ENCODE measurements at regions not wholly inside any gene's neighbourhood (a gene's known extent, or its start where the extent isn't known, plus 50 kb on each side); places are given as distances from the start of the nearest gene placed in this dataset.

DNA sequence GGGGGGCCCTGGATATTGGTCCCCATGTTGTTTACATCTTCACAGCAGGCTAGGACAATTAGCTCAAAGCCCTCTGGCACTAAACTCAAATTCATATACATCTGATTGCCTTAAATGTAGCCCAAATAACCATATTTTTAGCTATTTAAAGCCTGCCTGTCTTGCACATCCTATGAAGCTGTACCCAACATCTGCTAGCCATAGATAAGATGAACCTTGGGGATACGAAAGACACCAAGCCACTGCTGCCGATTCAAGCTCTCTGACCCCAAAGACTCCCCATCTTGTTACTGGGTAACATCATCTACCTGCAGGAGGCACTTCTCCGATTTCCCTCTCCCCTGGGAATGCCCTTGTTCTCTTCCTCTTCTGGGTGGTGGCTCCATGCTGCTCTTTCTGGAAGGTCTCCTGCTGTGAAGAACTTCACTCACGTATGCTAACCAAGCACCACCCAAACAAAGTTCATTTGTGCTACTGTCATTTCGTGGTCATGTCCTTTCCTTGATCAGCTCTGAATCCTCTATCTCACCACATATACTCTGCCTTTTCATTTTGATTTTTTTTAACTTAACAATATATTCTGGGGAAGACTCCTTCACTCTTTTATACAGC lies 107.7 kb upstream of the ATXN3L start:
- Histone ChIP-seq H3K4me3 (ENCODE audit: low read depth in 2 of 2, low read length in 1 of 2) (no peak overlapping the region), H3K9me2 (no peaks in the 10 kb centered on the region), H3K9me3 (0 out of 2 replicates have a peak, but pooled peaks cover 7% of the 10 kb centered on the region), H3K27me3 (ENCODE audit: insufficient read depth) (no peaks in the 10 kb centered on the region), H3K9ac (no peak overlapping the region), H3K4me1 (ENCODE audit: control insufficient read depth in 1 of 2, insufficient read depth in 2 of 2, low read depth in 1 of 2, low read length in 1 of 2) (peaks cover 0 to 32% of the 10 kb centered on the region in 2 experiments; a peak in 2 of 4 replicates), H2AFZ (ENCODE audit: low read depth) (no peak overlapping the region), H3K4me2 (peak overlapping the region; percentile 55; the same call in 1 of the 2 replicates), H3K36me3 (replicated peaks in 1 of 2; ENCODE audit: control insufficient read depth in 1 of 2, insufficient read depth in 2 of 2, low read length in 1 of 2) (no peaks in the 10 kb centered on the region), H3K27ac (ENCODE audit: low read depth in 2 of 2, low read length in 1 of 2) (peak overlapping the region in 1 of 2 experiments; percentile 98; a peak in 2 of 4 replicates), H4K20me1 (ENCODE audit: insufficient read depth) (no peaks in the 10 kb centered on the region), H3K79me2 (ENCODE audit: insufficient read depth) (no peaks in the 10 kb centered on the region), H3F3A (replicated peaks; ENCODE audit: insufficient read depth) (peaks cover 35% of the 10 kb centered on the region)
- 71% methylated on average over 5 of the region's 5 CpGs for WGBS (ENCODE audit: low lambda C conversion rate)
- TF ChIP-seq YY1 (IDR thresholded peaks at IDR 0.05; ENCODE audit: low read depth) (no peak), GABPA (IDR thresholded peaks at IDR 0.05; ENCODE audit: low read depth) (no peak), SMC3 (IDR thresholded peaks at IDR 0.05; ENCODE audit: low read depth, low read length) (no peak), TAF1 (IDR thresholded peaks at IDR 0.05; ENCODE audit: borderline replicate concordance, low read depth, low read length) (no peak), TEAD4 (IDR thresholded peaks at IDR 0.05; ENCODE audit: borderline replicate concordance, insufficient read depth) (no peak), FOXM1 (IDR thresholded peaks at IDR 0.05; ENCODE audit: low read depth) (no peak)
- TF ChIP-seq, protein P1, sequence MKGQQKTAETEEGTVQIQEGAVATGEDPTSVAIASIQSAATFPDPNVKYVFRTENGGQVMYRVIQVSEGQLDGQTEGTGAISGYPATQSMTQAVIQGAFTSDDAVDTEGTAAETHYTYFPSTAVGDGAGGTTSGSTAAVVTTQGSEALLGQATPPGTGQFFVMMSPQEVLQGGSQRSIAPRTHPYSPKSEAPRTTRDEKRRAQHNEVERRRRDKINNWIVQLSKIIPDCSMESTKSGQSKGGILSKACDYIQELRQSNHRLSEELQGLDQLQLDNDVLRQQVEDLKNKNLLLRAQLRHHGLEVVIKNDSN (IDR thresholded peaks at IDR 0.05; ENCODE audit: borderline replicate concordance, low read depth), result no peak
- DNase-seq, result no peak
- POLR2A ChIA-PET, result interaction anchor here (0.6 kb wide), 1 partner anchor 23 kb away, joined by 3 read pairs; no protein-coding TSS in a partner anchor
- CTCF ChIA-PET, result interaction anchor here (0.6 to 0.8 kb wide), 2 partner anchors 30 to 604 kb away, joined by 3 read pairs; no protein-coding TSS in a partner anchor

- H3K27ac ChIP-seq (ENCODE audit: low read depth in 2 of 2, low read length in 1 of 2), result peak overlapping the region in 1 of 2 experiments; percentile 85; a peak in 2 of 4 replicates
- TF ChIP-seq NRF1 (IDR thresholded peaks at IDR 0.05; ENCODE audit: low read depth, low read length), result no peak
- no peak for TF ChIP-seq EZH2phosphoT487 (IDR thresholded peaks at IDR 0.05; ENCODE audit: borderline replicate concordance, low read depth)
- H3F3A ChIP-seq (replicated peaks; ENCODE audit: insufficient read depth), result peaks cover 20% of the 10 kb centered on the region
- peak overlapping the region; percentile 50; the same call in 1 of the 2 replicates for H2AFZ ChIP-seq (ENCODE audit: low read depth)
- ChIA-PET POLR2A (no interaction called here), CTCF (no interaction called here)
- 0 out of 2 replicates have a peak, but pooled peaks cover 6% of the 10 kb centered on the region for H3K9me3 ChIP-seq
- DNase-seq, result no peak
- no peaks in the 10 kb centered on the region for H3K36me3 ChIP-seq (replicated peaks in 1 of 2; ENCODE audit: control insufficient read depth in 1 of 2, insufficient read depth in 2 of 2, low read length in 1 of 2)
- no peaks in the 10 kb centered on the region for H3K9me2 ChIP-seq
- H3K79me2 ChIP-seq (ENCODE audit: insufficient read depth), result no peaks in the 10 kb centered on the region
- H3K27me3 ChIP-seq (ENCODE audit: insufficient read depth), result no peaks in the 10 kb centered on the region
- WGBS (ENCODE audit: low lambda C conversion rate), result 78% methylated on average over 4 of the region's 4 CpGs
- H3K4me3 ChIP-seq (ENCODE audit: low read depth in 2 of 2, low read length in 1 of 2), result no peak overlapping the region
- H3K4me2 ChIP-seq, result no peak overlapping the region
- peaks cover 2 to 20% of the 10 kb centered on the region in 2 experiments for H3K4me1 ChIP-seq (ENCODE audit: control insufficient read depth in 1 of 2, insufficient read depth in 2 of 2, low read depth in 1 of 2, low read length in 1 of 2)
- no peak overlapping the region; the same call in 1 of the 2 replicates for H3K9ac ChIP-seq
- H4K20me1 ChIP-seq (ENCODE audit: insufficient read depth), result no peaks in the 10 kb centered on the region
Observed at GRCh38 chrX:13420545-13421183, 100.8 kb upstream of the ATXN3L start.

GRCh38 chrX:13419918-13420317 lies 100.1 kb upstream of the ATXN3L start:
- Histone ChIP-seq H3K4me2 (no peak overlapping the region; the same call in 1 of the 2 replicates), H3K4me3 (ENCODE audit: low read depth in 2 of 2, low read length in 1 of 2) (no peak overlapping the region), H3K4me1 (ENCODE audit: control insufficient read depth in 1 of 2, insufficient read depth in 2 of 2, low read depth in 1 of 2, low read length in 1 of 2) (peaks cover 3 to 20% of the 10 kb centered on the region in 2 experiments), H3K79me2 (ENCODE audit: insufficient read depth) (no peaks in the 10 kb centered on the region), H4K20me1 (ENCODE audit: insufficient read depth) (no peaks in the 10 kb centered on the region), H3K27ac (ENCODE audit: low read depth in 2 of 2, low read length in 1 of 2) (peak overlapping the region; percentile 81 to 85; a peak in 3 of 4 replicates), H2AFZ (ENCODE audit: low read depth) (no peak overlapping the region), H3K9me3 (no peaks in the 10 kb centered on the region), H3K27me3 (ENCODE audit: insufficient read depth) (no peaks in the 10 kb centered on the region), H3K36me3 (replicated peaks in 1 of 2; ENCODE audit: control insufficient read depth in 1 of 2, insufficient read depth in 2 of 2, low read length in 1 of 2) (no peaks in the 10 kb centered on the region), H3K9me2 (no peaks in the 10 kb centered on the region), H3K9ac (no peak overlapping the region), H3F3A (replicated peaks; ENCODE audit: insufficient read depth) (peaks cover 20% of the 10 kb centered on the region)
- ChIA-PET CTCF (no interaction called here), POLR2A (no interaction called here)
- 75% methylated on average over 9 of the region's 9 CpGs for WGBS (ENCODE audit: low lambda C conversion rate)
- no peak for DNase-seq
- TF ChIP-seq, protein P2, sequence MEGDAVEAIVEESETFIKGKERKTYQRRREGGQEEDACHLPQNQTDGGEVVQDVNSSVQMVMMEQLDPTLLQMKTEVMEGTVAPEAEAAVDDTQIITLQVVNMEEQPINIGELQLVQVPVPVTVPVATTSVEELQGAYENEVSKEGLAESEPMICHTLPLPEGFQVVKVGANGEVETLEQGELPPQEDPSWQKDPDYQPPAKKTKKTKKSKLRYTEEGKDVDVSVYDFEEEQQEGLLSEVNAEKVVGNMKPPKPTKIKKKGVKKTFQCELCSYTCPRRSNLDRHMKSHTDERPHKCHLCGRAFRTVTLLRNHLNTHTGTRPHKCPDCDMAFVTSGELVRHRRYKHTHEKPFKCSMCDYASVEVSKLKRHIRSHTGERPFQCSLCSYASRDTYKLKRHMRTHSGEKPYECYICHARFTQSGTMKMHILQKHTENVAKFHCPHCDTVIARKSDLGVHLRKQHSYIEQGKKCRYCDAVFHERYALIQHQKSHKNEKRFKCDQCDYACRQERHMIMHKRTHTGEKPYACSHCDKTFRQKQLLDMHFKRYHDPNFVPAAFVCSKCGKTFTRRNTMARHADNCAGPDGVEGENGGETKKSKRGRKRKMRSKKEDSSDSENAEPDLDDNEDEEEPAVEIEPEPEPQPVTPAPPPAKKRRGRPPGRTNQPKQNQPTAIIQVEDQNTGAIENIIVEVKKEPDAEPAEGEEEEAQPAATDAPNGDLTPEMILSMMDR (IDR thresholded peaks at IDR 0.05), result no peak
- TF ChIP-seq, protein P3, sequence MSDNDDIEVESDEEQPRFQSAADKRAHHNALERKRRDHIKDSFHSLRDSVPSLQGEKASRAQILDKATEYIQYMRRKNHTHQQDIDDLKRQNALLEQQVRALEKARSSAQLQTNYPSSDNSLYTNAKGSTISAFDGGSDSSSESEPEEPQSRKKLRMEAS (IDR thresholded peaks at IDR 0.05; ENCODE audit: low read depth), result no peak
- TF ChIP-seq RXRA (IDR thresholded peaks at IDR 0.05; ENCODE audit: borderline replicate concordance, low read depth) (no peak), FOSL2 (IDR thresholded peaks at IDR 0.05; ENCODE audit: borderline replicate concordance, low read depth) (no peak)
- TF ChIP-seq, protein P4, sequence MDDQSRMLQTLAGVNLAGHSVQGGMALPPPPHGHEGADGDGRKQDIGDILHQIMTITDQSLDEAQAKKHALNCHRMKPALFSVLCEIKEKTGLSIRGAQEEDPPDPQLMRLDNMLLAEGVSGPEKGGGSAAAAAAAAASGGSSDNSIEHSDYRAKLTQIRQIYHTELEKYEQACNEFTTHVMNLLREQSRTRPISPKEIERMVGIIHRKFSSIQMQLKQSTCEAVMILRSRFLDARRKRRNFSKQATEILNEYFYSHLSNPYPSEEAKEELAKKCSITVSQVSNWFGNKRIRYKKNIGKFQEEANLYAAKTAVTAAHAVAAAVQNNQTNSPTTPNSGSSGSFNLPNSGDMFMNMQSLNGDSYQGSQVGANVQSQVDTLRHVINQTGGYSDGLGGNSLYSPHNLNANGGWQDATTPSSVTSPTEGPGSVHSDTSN (IDR thresholded peaks at IDR 0.05), result no peak
